SH-SY5Y (cell line): ENCODE measurements at regions not wholly inside any gene's neighbourhood (a gene's known extent, or its start where the extent isn't known, plus 50 kb on each side); places are given as distances from the start of the nearest gene placed in this dataset.

Source experiments
- GATA2 ChIP-seq: IDR thresholded peaks from 2 replicates; pipeline ENCODE4 v1.6.1; 2011; ENCODE audit warnings: mild to moderate bottlenecking, low read depth, low read length
- GATA3 ChIP-seq: IDR thresholded peaks from 2 replicates; pipeline ENCODE4 v1.6.1; 2011; ENCODE audit warnings: low read depth, mild to moderate bottlenecking, low read length, moderate library complexity

DNA sequence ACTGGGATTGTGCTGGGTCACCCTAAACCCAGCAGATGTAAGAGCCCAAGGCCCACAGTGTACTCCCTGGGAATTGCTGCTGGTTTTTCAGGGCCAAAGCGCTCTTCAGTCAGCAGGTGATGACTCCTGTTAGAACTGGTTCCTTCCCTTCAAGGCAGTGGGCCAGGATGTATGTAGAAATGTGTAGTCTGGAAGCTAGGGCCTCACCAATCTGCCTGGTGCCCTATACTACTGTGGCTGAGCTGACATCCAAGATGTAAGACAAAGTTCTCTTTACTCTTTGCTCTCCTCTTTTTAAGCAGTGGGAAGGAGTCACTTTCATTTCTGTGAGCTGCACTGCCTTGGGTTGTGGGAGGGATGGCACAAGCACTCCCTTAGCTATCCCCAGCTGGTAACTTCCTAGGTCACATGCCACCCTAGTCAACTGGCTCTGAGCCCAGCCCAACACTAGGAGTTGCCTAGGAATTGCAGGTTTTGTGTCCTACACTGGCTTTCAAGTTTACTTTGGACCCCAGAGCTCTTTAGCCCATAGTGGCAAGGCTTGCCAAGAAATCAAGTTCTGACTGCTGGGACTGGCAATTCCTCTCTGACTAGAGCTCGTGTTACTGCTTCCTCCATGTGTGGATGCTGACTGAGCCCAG lies 249.2 kb downstream of the C12orf50 start:
- TF ChIP-seq GATA3 (no peak), GATA2 (no peak)
